GM19239 (cell line): ENCODE measurements at regions not wholly inside any gene's neighbourhood (a gene's known extent, or its start where the extent isn't known, plus 50 kb on each side); places are given as distances from the start of the nearest gene placed in this dataset.

ENCODE experiments used
- DNase-seq: peaks from one replicate; pipeline ENCODE4 v3.0.0; 2011; ENCODE audit warnings: low spot score; ENCODE audit not compliant: insufficient read length
- FAIRE-seq: peaks from 2 replicates; lab custom pipeline; 2011; peaks lifted over from hg19 to GRCh38; lab: Jason Lieb, UNC

GRCh38 chr13:58587183-58587582 is 955.6 kb downstream of the PCDH17 start:
- no peak for FAIRE-seq
- no peak for DNase-seq

- DNase-seq (no peak), FAIRE-seq (no peak)
Measured at GRCh38 chr13:58592052-58592451, 960.5 kb downstream of the PCDH17 start.

DNA sequence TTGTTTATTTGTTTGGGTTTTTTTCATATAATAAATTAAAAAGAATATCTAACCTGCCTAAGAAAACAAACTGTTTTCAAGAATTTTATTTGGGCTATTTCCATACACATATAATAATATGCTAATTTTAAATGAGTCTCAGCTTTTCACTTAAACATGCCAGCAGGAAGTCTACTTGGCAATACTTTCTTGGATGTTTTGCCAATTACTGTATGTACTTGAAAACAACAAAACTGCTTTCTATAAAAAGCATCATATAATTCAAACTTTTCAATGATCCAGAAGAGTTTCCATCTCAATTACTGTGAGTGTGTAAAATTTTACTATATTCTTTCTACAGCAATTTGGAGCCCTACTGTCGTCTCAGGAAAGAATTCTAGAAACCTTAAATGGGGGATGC is 961.2 kb downstream of the PCDH17 start:
- FAIRE-seq, result no peak

DNA sequence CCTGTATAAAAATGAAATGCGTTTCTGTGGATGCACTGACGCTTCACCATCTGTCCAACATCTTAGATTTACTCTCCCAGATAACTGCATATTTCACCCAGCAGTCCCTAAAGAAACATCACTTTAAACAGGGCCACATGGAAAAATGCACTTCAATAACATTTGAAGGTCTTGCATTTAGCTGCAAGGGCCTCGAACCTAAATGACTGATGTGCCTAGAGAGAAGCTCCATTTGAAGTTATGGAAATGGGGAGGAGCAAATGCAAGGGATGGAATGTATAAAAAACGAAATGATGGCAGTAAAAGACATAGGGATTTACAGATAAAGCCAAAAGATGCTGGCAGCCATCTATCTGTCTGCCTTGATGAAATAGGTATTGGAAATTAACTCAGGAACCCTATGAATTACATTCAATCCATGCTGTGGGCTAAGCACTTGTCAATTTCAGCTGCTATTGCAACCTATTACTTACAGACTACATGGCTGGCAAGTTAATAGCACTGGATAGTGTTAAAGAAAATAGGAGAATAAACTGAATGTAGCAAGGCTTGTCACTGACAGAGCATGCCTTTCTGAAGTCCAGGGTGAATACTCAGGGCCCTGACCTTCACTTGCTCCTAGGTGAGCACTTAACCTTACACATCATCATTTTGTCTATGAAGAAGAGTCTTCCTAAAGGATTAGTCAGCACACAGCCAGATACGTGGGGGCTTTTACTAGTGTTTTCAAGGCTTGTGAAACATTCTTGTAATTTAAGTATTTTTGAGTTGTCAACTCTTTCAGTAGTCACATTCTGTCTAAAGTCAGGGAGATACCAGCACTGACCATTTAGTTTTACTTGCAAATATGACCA is 963.4 kb downstream of the PCDH17 start:
- FAIRE-seq (no peak), DNase-seq (no peak)

More for the DNA sequence above, 961.2 kb downstream of the PCDH17 start:
- no peak for DNase-seq

- FAIRE-seq (no peak), DNase-seq (no peak)
Measured at GRCh38 chr13:58597552-58597951, 966.0 kb downstream of the PCDH17 start.

GRCh38 chr13:58598241-58598640 is 966.7 kb downstream of the PCDH17 start:
- FAIRE-seq (no peak), DNase-seq (no peak)

GRCh38 chr13:58611117-58611516 is 979.6 kb downstream of the PCDH17 start:
- FAIRE-seq, result no peak
- DNase-seq, result no peak

DNA sequence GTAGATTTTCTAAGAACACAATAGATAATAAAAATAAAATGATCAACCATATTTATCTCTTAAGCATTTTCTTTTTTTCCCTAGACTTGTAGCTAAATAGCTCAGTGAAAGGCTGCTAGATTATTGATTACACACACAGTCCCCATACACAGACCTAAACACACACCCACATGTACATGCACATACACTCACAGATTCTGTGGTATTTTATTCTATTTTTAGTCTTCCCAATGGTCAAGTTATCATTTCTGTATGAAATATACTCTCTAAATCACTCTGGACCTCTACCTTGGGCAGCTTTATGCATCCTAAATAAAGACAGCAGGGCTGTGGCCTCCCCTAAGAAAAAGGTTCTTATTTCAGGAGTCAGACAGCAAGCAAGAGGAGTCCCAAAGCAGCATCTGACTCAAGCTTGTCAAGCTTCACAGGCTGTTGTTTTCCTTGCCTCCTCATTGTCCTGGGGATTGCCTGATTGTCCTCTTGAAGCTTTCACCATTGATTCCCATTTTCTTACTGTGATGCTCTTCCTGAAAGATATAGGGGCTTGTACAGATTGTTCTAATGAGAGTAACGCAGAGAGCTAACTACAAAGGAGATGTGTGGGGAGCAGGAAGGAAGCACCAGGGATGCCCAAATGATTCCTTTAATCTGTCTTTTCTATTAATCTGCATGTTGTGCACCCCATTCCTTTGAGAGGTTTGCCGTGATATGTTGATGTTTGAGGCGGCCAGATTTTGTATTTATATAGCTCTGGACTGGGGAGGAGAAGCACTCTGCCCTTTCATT is 986.5 kb downstream of the PCDH17 start:
- DNase-seq, result no peak

GRCh38 chr13:58619396-58620113 is 988.0 kb downstream of the PCDH17 start:
- DNase-seq, result no peak
- FAIRE-seq, result no peak

More for the DNA sequence above, 986.5 kb downstream of the PCDH17 start:
- FAIRE-seq, result no peak

DNA sequence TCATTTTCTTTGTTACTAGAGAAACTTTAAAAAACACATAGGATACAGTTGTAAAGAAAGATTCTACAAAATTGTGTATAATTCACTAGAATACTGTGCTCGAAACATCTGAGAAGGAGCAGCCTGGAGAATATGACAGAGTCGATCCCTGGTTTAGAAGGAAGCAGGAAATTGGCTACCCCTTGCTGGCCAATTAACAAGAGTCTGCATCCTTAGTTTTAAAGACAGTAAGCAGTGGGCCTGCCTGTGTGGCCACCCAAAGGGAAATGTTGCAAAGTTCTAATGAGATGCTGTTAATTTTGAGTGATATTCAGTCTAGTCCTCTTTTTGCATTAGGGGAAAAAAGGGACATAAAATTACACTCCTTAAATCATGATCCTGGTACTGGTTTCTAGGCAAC is 988.6 kb downstream of the PCDH17 start:
- DNase-seq (no peak), FAIRE-seq (no peak)

DNA sequence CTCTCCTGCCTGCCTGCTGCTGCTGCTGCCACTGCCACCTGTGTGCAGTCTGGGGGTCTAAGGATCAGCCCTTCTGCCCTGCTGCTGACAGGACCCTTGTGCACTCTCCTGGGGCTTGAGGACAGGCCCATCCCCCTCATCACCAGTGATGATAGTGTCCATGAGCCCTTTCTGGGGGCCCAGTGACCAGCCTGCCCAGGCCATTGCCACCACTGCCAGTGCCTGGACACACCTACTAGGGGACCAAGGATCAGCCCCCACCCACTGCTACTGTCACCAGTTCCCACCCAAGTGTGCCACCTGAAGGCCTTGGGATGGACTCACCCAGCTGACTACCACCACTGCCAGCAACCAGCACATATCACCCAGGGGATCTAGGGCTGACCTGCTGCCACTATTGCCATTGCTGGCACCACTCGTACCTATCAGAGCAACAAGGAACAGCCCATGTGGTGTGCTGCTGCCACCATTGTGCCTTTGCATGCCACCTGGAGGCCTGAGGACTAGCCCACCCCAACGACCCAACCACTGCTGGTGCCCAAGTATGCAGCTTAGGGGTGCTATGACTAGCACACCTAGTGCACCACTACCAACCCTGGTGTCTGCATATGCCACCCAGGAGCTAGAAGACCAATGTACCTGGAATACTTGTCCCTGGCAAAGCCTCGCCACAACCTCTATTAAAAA is 994.3 kb downstream of the PCDH17 start:
- DNase-seq (no peak), FAIRE-seq (no peak)

DNA sequence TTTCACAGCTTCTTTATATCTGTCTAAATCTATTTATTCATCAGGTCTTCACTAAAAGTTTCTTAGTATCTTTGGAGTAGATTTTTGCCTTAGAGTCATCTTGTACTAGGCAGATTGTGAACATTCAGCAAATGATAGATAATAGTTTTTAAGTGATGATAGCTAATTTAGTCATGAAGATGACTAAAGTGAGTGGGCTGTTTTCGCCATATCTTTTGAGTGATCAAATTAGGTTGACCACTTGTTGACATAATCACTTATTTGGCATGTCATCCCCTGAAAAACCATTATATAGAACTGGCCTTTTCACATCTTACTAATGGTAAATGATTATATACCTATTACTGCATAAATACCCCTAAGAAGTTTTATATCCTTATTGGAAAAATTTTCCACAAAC is 999.2 kb downstream of the PCDH17 start:
- DNase-seq, result no peak
- FAIRE-seq, result no peak

- FAIRE-seq (no peak), DNase-seq (no peak)
Measured at GRCh38 chr13:58633226-58633625, 1001.7 kb downstream of the PCDH17 start.

GRCh38 chr13:58655086-58655485 is 1023.5 kb downstream of the PCDH17 start:
- FAIRE-seq, result no peak

DNA sequence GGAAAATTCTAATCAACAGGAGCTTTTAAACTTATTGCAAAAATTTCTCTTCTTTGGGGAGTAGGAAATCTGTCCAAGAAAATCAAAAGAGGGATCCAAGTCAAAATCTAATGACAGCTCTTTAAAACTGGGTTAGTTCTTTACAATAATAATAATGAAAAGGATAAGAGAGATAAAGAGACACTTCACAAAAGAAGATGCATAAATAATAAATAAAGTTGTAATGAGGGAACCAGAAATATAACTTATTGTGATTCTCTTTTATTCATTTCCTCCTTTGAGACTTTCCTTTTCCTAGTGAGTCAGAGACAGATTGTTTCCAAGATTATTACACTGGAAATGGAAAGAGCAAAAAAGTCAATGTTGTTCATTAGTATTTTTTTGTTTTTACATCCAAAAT is 1029.3 kb downstream of the PCDH17 start:
- DNase-seq (no peak), FAIRE-seq (no peak)

More at GRCh38 chr13:58655086-58655485, 1023.5 kb downstream of the PCDH17 start:
- no peak for DNase-seq

GRCh38 chr13:58666331-58666730 is 1034.8 kb downstream of the PCDH17 start:
- FAIRE-seq (no peak), DNase-seq (no peak)

- FAIRE-seq (no peak), DNase-seq (no peak)
Measured at GRCh38 chr13:58667096-58667495, 1035.6 kb downstream of the PCDH17 start.

DNA sequence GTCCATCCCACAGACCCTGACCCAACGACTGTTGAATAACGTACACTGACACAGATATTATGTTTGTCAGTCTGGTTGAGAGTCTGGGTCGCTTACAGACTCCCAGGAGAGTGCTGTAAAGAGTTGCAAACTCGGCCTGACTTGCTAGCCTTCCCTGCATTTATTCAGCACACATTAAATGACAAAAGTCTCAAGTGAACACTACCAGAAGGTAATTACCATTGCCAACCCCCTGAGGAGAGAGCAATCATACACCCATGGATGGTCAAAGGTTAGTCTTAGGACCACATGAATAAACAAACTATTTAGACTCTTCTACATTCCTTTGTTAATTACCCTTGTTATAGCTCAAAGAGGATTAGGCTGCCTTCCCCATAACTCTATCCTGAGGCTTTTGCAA is 1048.6 kb downstream of the PCDH17 start:
- DNase-seq (no peak), FAIRE-seq (no peak)

DNA sequence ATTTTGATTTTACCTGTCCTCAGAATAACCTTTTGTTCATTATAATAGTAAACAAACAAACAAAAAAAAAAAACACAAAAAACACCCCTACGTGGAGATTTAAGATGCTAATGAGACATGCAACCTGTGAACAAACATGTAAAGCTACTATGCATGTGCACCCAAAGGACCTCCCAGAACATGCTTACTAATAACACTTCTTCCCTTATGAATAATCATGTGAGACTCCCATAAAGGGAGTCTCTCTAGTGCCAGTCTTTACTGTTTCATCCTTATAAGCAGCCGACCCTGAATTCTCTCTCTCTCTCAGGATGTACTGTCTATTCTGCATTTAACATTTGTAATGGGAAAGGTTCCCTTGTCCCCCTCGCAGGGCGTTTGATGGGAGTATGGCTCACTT is 1051.1 kb downstream of the PCDH17 start:
- FAIRE-seq, result no peak

GRCh38 chr13:58687148-58687547 is 1055.6 kb downstream of the PCDH17 start:
- FAIRE-seq (no peak), DNase-seq (no peak)

More for the DNA sequence above, 1051.1 kb downstream of the PCDH17 start:
- DNase-seq, result no peak
